HCT116 (cell line): ENCODE measurements at regions not wholly inside any gene's neighbourhood (a gene's known extent, or its start where the extent isn't known, plus 50 kb on each side); places are given as distances from the start of the nearest gene placed in this dataset.

Source experiments
- ATAC-seq: fragments of 200-7000 bp; cut with Tn5 transposase; 2 replicates; pipeline ENCODE4 v1.9.1; 2020; ENCODE audit warnings: mild to moderate bottlenecking, moderate library complexity
- BruUV-seq: library from RNA; stranded (reverse); fragments of 400-500 nt; replicated peaks from 2 replicates; lab custom pipeline; 2021; lab: Mats Ljungman, UMichigan
- CTCF ChIA-PET: fragments of 300-600 bp; sonication (Branson Sonifier 250); formaldehyde crosslinking; loops from one replicate; lab custom pipeline; 2021; ENCODE audit warnings: antibody characterized with exemption; lab: Charles Lee
- POLR2A ChIA-PET: fragments of 300-600, 350-600 bp; sonication (Branson Sonifier 250); formaldehyde crosslinking; loops from one replicate; lab custom pipeline; 2021; ENCODE audit warnings: antibody characterized with exemption; lab: Charles Lee
- RAD21 ChIA-PET, 2 experiments: fragments of 300-600 bp; sonication (Branson Sonifier 250); formaldehyde crosslinking; loops; one replicate each; lab custom pipeline; 2023; ENCODE audit warnings: low total read pairs in 2 of 2; ENCODE audit not compliant: uncharacterized antibody in 2 of 2, unreplicated experiment in 2 of 2, low non-redundant PET in 1 of 2; lab: Charles Lee
- DNase-seq: peaks from one replicate; pipeline ENCODE4 v3.0.0-alpha.2; 2010; ENCODE audit warnings: low read depth, low spot score
- H2AFZ ChIP-seq: fragments of 200-600 bp; shearing (Covaris generic), sonication (generic); 2 replicates; pipeline ENCODE4 v1.6.1; 2017; ENCODE audit warnings: low read depth, mixed run types, mixed read lengths, antibody characterized with exemption, low read length; ENCODE audit not compliant: poor library complexity, severe bottlenecking
- H3K27ac ChIP-seq: 2 replicates; pipeline ENCODE4 v1.5.1; 2012; ENCODE audit warnings: low read depth, low read length
- H3K27me3 ChIP-seq: fragments of 200-600 bp; sonication (generic); 2 replicates; pipeline ENCODE4 v1.6.1; 2016; ENCODE audit warnings: mixed run types, low read length, mixed read lengths; ENCODE audit not compliant: insufficient read depth
- H3K36me3 ChIP-seq, 2 experiments: fragments of 200-500 bp in 1 of 2; fragments of 200-600 bp in 1 of 2; sonication (Bioruptor generic) in 1 of 2; sonication (generic) in 1 of 2; 2 replicates each; pipeline versions ENCODE4 v1.5.1 to v1.6.1; 2014 to 2016; ENCODE audit warnings: low read length in 2 of 2, inconsistent platforms in 1 of 2, mixed read lengths in 1 of 2, mixed run types in 1 of 2; ENCODE audit not compliant: insufficient read depth in 2 of 2, control insufficient read depth in 1 of 2
- H3K4me1 ChIP-seq, 2 experiments: fragments of 200-600 bp in 1 of 2; sonication (generic) in 1 of 2; 2 replicates each; pipeline versions ENCODE4 v1.5.1 to v1.6.1; 2012 to 2017; ENCODE audit warnings: low read length in 2 of 2, inconsistent platforms in 1 of 2, mild to moderate bottlenecking in 1 of 2, mixed read lengths in 1 of 2, mixed run types in 1 of 2, moderate library complexity in 1 of 2; ENCODE audit not compliant: insufficient read depth in 2 of 2, control insufficient read depth in 1 of 2
- H3K4me2 ChIP-seq: fragments of 200-600 bp; sonication (generic); 2 replicates; pipeline ENCODE4 v1.6.1; 2017; ENCODE audit warnings: mixed run types, low read length, mixed read lengths
- H3K4me3 ChIP-seq, 2 experiments: fragments of 200-600 bp in 1 of 2; sonication (generic) in 1 of 2; replicated peaks in 1 of 2; 2 replicates each; pipeline ENCODE4 v1.5.1; 2011 to 2016; ENCODE audit warnings: low read length in 2 of 2, control low read depth in 1 of 2, low read depth in 1 of 2, mild to moderate bottlenecking in 1 of 2, mixed read lengths in 1 of 2, mixed run types in 1 of 2
- H3K79me2 ChIP-seq: fragments of 200-600 bp; sonication (generic); 2 replicates; pipeline ENCODE4 v1.6.1; 2017; ENCODE audit warnings: mild to moderate bottlenecking, mixed run types, low read length, moderate library complexity, mixed read lengths; ENCODE audit not compliant: insufficient read depth
- H3K9ac ChIP-seq: fragments of 200-600 bp; sonication (generic); 2 replicates; pipeline ENCODE4 v1.6.1; 2016; ENCODE audit warnings: low read length, mixed read lengths
- H3K9me2 ChIP-seq: fragments of 200-600 bp; sonication (generic), shearing (Covaris generic); 2 replicates; pipeline ENCODE4 v1.6.1; 2017; ENCODE audit warnings: mixed run types, mild to moderate bottlenecking, moderate library complexity; ENCODE audit not compliant: insufficient read depth
- H3K9me3 ChIP-seq, 2 experiments: fragments of 200-500 bp in 1 of 2; fragments of 200-600 bp in 1 of 2; sonication (Bioruptor generic) in 1 of 2; sonication (generic) in 1 of 2; 2 replicates each; pipeline ENCODE4 v1.6.1; 2014 to 2017; ENCODE audit warnings: low read length in 2 of 2, mixed read lengths in 2 of 2, inconsistent platforms in 1 of 2, low read depth in 1 of 2, mild to moderate bottlenecking in 1 of 2, mixed run types in 1 of 2, moderate library complexity in 1 of 2; ENCODE audit not compliant: control insufficient read depth in 1 of 2, insufficient read depth in 1 of 2
- H4K20me1 ChIP-seq: fragments of 200-600 bp; sonication (generic), shearing (Covaris generic); 2 replicates; pipeline ENCODE4 v1.6.1; 2017; ENCODE audit warnings: mixed run types, mild to moderate bottlenecking, moderate library complexity; ENCODE audit not compliant: insufficient read depth
- ATF3 ChIP-seq: IDR thresholded peaks from 2 replicates; pipeline ENCODE4 v1.6.1; 2012
- CBX3 ChIP-seq: IDR thresholded peaks from 2 replicates; pipeline ENCODE4 v1.6.1; 2012; ENCODE audit warnings: low read depth
- CEBPB ChIP-seq: IDR thresholded peaks from 2 replicates; pipeline ENCODE4 v1.6.1; 2012; ENCODE audit warnings: low read depth
- CTCF ChIP-seq, 3 experiments: fragments of 200-600 bp in 1 of 3; sonication (generic) in 1 of 3; IDR thresholded peaks in 2 of 3; conservative IDR thresholded peaks in 1 of 3; 2 replicates each; pipeline ENCODE4 v1.5.1; 2012 to 2017; ENCODE audit warnings: low read depth in 2 of 3, low read length in 2 of 3, antibody characterized with exemption in 1 of 3, borderline replicate concordance in 1 of 3, control low read depth in 1 of 3, mild to moderate bottlenecking in 1 of 3, mixed read lengths in 1 of 3, mixed run types in 1 of 3, moderate library complexity in 1 of 3; ENCODE audit not compliant: insufficient read depth in 1 of 3
- EGR1 ChIP-seq: IDR thresholded peaks from 2 replicates; pipeline ENCODE4 v1.6.1; 2012; ENCODE audit warnings: low read depth
- ELF1 ChIP-seq: IDR thresholded peaks from 2 replicates; pipeline ENCODE4 v1.6.1; 2012; ENCODE audit warnings: low read depth, borderline replicate concordance
- EZH2phosphoT487 ChIP-seq: fragments of 200-600 bp; IDR thresholded peaks from 2 replicates; pipeline ENCODE4 v1.6.1; 2018; ENCODE audit warnings: antibody characterized with exemption, borderline replicate concordance
- FOSL1 ChIP-seq: IDR thresholded peaks from 2 replicates; pipeline ENCODE4 v1.6.1; 2012; ENCODE audit warnings: low read depth
- JUND ChIP-seq: IDR thresholded peaks from 2 replicates; pipeline ENCODE4 v1.6.1; 2012
- MAX ChIP-seq: IDR thresholded peaks from 2 replicates; pipeline ENCODE4 v1.6.1; 2012
- POLR2A ChIP-seq: IDR thresholded peaks from 2 replicates; pipeline ENCODE4 v1.7.0; 2011; ENCODE audit warnings: borderline replicate concordance; ENCODE audit not compliant: insufficient read depth, insufficient read length; ENCODE audit errors: extremely low read depth
- RAD21 ChIP-seq: IDR thresholded peaks from 2 replicates; pipeline ENCODE4 v1.6.1; 2012; ENCODE audit warnings: low read depth, mild to moderate bottlenecking
- REST ChIP-seq: IDR thresholded peaks from 2 replicates; pipeline ENCODE4 v1.6.1; 2012; ENCODE audit warnings: low read depth
- SIN3A ChIP-seq: IDR thresholded peaks from 2 replicates; pipeline ENCODE4 v1.6.1; 2012; ENCODE audit warnings: low read depth
- YY1 ChIP-seq: IDR thresholded peaks from 2 replicates; pipeline ENCODE4 v1.6.1; 2011; ENCODE audit warnings: low read length, low read depth, moderate library complexity, mild to moderate bottlenecking; ENCODE audit not compliant: insufficient replicate concordance; ENCODE audit errors: extremely low read depth
- ZBTB33 ChIP-seq: IDR thresholded peaks from 2 replicates; pipeline ENCODE4 v1.6.1; 2011; ENCODE audit warnings: mild to moderate bottlenecking, low read length, moderate library complexity; ENCODE audit not compliant: insufficient replicate concordance; ENCODE audit errors: extremely low read depth
- intact Hi-C: fragments of 100-400 bp; cut with micrococcal nuclease; formaldehyde crosslinking; loops from 2 replicates; pipeline ENCODE4 v1.10.0; 2022

GRCh38 chr4:77349364-77349763, 192.4 kb downstream of the CCNG2 start:
- Histone ChIP-seq H3K4me2 (no peak overlapping the region), H3K36me3 (no peaks in the 10 kb centered on the region), H3K4me1 (no peaks in the 10 kb centered on the region), H3K27ac (no peak overlapping the region), H3K79me2 (no peaks in the 10 kb centered on the region), H3K9me2 (no peaks in the 10 kb centered on the region), H3K9ac (no peak overlapping the region), H3K9me3 (no peaks in the 10 kb centered on the region), H3K27me3 (no peaks in the 10 kb centered on the region), H4K20me1 (no peaks in the 10 kb centered on the region), H2AFZ (no peak overlapping the region), H3K4me3 (no peak overlapping the region)
- ChIA-PET POLR2A (no interaction called here), CTCF (interaction anchor here (1.4 kb wide), 1 partner anchor 9 kb away, joined by 5 read pairs; no protein-coding TSS in a partner anchor), RAD21 (no interaction called here)
- TF ChIP-seq ZBTB33 (no peak), CEBPB (no peak), RAD21 (no peak), CBX3 (no peak), JUND (no peak), ATF3 (no peak), EGR1 (no peak), POLR2A (no peak), SIN3A (no peak), FOSL1 (no peak), CTCF (IDR thresholded peaks at IDR 0.05 in 2 of 3, conservative IDR thresholded peaks at IDR 0.05 in 1 of 3; ENCODE audit: borderline replicate concordance in 1 of 3, insufficient read depth in 1 of 3, low read depth in 2 of 3, low read length in 2 of 3) (no peak), ELF1 (no peak), YY1 (no peak), MAX (no peak), REST (no peak), EZH2phosphoT487 (no peak)
- intact Hi-C loops: no loop called here
- DNase-seq: no peak
- no peak for ATAC-seq
- no TSS peak for BruUV-seq
